CD14-positive monocyte (primary cell): ENCODE measurements at regions not wholly inside any gene's neighbourhood (a gene's known extent, or its start where the extent isn't known, plus 50 kb on each side); places are given as distances from the start of the nearest gene placed in this dataset.

ENCODE experiments used
- DNase-seq, 3 donors: peaks; one replicate each; pipeline ENCODE4 v3.0.0-alpha.2; 2011 to 2022
- H2AFZ ChIP-seq: 2 replicates; pipeline ENCODE4 v1.6.0; 2012; ENCODE audit warnings: mild to moderate bottlenecking, low read depth, low read length, inconsistent platforms; ENCODE audit not compliant: insufficient read depth, poor library complexity, severe bottlenecking
- H3K27ac ChIP-seq, 2 donors: 1 replicate in 1 of 2; 2 replicates in 1 of 2; pipeline ENCODE4 v1.5.1; 2012 to 2013; ENCODE audit warnings: low read length in 2 of 2, control low read depth in 1 of 2, inconsistent platforms in 1 of 2, low read depth in 1 of 2, mild to moderate bottlenecking in 1 of 2
- H3K27me3 ChIP-seq, 2 donors: one replicate each; pipeline versions ENCODE4 v1.6.0 to v1.6.1; 2011 to 2013; ENCODE audit warnings: low read length in 2 of 2; ENCODE audit not compliant: control insufficient read depth in 2 of 2, insufficient read depth in 2 of 2
- H3K36me3 ChIP-seq, 2 donors: replicated peaks in 1 of 2; 1 replicate in 1 of 2; 2 replicates in 1 of 2; pipeline versions ENCODE4 v1.5.1 to v1.6.1; 2012 to 2013; ENCODE audit warnings: low read length in 2 of 2, control low read depth in 1 of 2, inconsistent platforms in 1 of 2, mild to moderate bottlenecking in 1 of 2; ENCODE audit not compliant: insufficient read depth in 2 of 2, control insufficient read depth in 1 of 2
- H3K4me1 ChIP-seq, 2 donors: 1 replicate in 1 of 2; 2 replicates in 1 of 2; pipeline versions ENCODE4 v1.5.1 to v1.6.1; 2012 to 2013; ENCODE audit warnings: low read length in 2 of 2, control low read depth in 1 of 2, inconsistent platforms in 1 of 2, mild to moderate bottlenecking in 1 of 2, moderate library complexity in 1 of 2; ENCODE audit not compliant: insufficient read depth in 2 of 2, control insufficient read depth in 1 of 2
- H3K4me2 ChIP-seq: replicated peaks from 2 replicates; pipeline ENCODE3; 2012; ENCODE audit warnings: low read length, moderate library complexity, mild to moderate bottlenecking; ENCODE audit not compliant: poor library complexity, severe bottlenecking; ENCODE audit errors: extremely low read depth
- H3K4me3 ChIP-seq, 3 experiments: fragments of 200-600 bp in 1 of 3; sonication (generic) in 1 of 3; replicated peaks in 1 of 3; 1 replicate in 2 of 3; 2 replicates in 1 of 3; pipeline ENCODE4 v1.5.1; 2011 to 2013; ENCODE audit warnings: low read length in 3 of 3, mild to moderate bottlenecking in 3 of 3, control low read depth in 2 of 3, low read depth in 2 of 3, inconsistent platforms in 1 of 3, moderate library complexity in 1 of 3
- H3K79me2 ChIP-seq: 2 replicates; pipeline ENCODE4 v1.6.0; 2012; ENCODE audit warnings: mild to moderate bottlenecking, control low read depth, inconsistent platforms, low read length, moderate library complexity; ENCODE audit not compliant: insufficient read depth
- H3K9ac ChIP-seq: 2 replicates; pipeline ENCODE4 v1.6.0; 2017; ENCODE audit warnings: low read length, mild to moderate bottlenecking; ENCODE audit not compliant: insufficient read depth, poor library complexity, severe bottlenecking
- H3K9me3 ChIP-seq, 2 donors: replicated peaks in 1 of 2; 1 replicate in 1 of 2; 2 replicates in 1 of 2; pipeline versions ENCODE4 v1.5.1 to v1.6.1; 2012 to 2013; ENCODE audit warnings: low read length in 2 of 2, control low read depth in 1 of 2; ENCODE audit not compliant: control insufficient read depth in 1 of 2, insufficient read depth in 1 of 2
- H4K20me1 ChIP-seq: 2 replicates; pipeline ENCODE4 v1.6.0; 2012; ENCODE audit warnings: mild to moderate bottlenecking, low read length, control low read depth, moderate library complexity; ENCODE audit not compliant: insufficient read depth
- H3K27ac Mint-ChIP-seq, 7 donors: one replicate each; pipeline ENCODE4 v1.8.0; 2020; ENCODE audit warnings: mild to moderate bottlenecking in 7 of 7, mixed read lengths in 7 of 7, moderate library complexity in 6 of 7, inconsistent platforms in 2 of 7
- H3K27me3 Mint-ChIP-seq, 3 donors: one replicate each; pipeline ENCODE4 v1.8.0; 2021 to 2022; ENCODE audit warnings: low read depth in 3 of 3, mild to moderate bottlenecking in 3 of 3, mixed read lengths in 3 of 3, moderate library complexity in 3 of 3, inconsistent platforms in 1 of 3
- H3K36me3 Mint-ChIP-seq, 2 donors: one replicate each; pipeline ENCODE4 v1.8.0; 2020; ENCODE audit warnings: mixed read lengths in 2 of 2, inconsistent platforms in 1 of 2, mild to moderate bottlenecking in 1 of 2
- H3K4me1 Mint-ChIP-seq: one replicate; pipeline ENCODE4 v1.8.0; 2020; ENCODE audit warnings: mild to moderate bottlenecking, mixed read lengths
- H3K4me3 Mint-ChIP-seq, 2 donors: one replicate each; pipeline ENCODE4 v1.8.0; 2020; ENCODE audit warnings: mild to moderate bottlenecking in 2 of 2, mixed read lengths in 2 of 2, moderate library complexity in 1 of 2
- H3K9me3 Mint-ChIP-seq, 7 donors: one replicate each; pipeline ENCODE4 v1.8.0; 2020 to 2022; ENCODE audit warnings: mixed read lengths in 7 of 7, mild to moderate bottlenecking in 6 of 7, moderate library complexity in 6 of 7, inconsistent platforms in 2 of 7
- WGBS: methylation state at CpG from one replicate; pipeline ENCODE4 v1.1.5; 2013; ENCODE audit warnings: missing lambda C conversion rate; ENCODE audit not compliant: insufficient coverage; 5-methylcytosine and 5-hydroxymethylcytosine counted together
- intact Hi-C, 2 donors: fragments of 100-400 bp; cut with micrococcal nuclease; formaldehyde crosslinking; loops; one replicate each; pipeline versions ENCODE4 v1.15.0 to v1.15.1; 2023
- TF ChIP-seq, protein P1 (sequence below): fragments of 200-600 bp; IDR thresholded peaks from one replicate; pipeline ENCODE4 v1.8.0; 2022; ENCODE audit warnings: antibody characterized with exemption, mild to moderate bottlenecking

DNA sequence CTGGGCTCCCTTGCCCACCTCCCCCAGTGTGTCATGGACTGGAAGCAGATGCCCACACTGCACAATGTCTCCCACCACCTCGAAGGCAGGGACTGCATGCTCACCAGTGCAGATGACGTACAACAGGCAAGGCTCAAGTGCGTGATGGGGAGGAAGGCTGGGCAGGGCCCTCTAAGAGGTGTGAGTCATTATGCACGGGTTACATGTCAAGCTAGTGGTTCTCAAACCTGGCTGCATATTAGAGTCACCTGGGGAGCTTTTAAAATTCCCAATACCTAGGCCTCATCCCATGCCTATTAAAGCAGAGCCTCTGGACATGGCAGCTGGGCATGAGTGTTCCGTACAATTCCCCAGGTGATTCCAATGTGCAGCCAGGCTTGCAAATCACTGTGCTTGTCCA, 137.9 kb upstream of the NGF start:
- intact Hi-C loops: no loop called here
- TF ChIP-seq, protein P1, sequence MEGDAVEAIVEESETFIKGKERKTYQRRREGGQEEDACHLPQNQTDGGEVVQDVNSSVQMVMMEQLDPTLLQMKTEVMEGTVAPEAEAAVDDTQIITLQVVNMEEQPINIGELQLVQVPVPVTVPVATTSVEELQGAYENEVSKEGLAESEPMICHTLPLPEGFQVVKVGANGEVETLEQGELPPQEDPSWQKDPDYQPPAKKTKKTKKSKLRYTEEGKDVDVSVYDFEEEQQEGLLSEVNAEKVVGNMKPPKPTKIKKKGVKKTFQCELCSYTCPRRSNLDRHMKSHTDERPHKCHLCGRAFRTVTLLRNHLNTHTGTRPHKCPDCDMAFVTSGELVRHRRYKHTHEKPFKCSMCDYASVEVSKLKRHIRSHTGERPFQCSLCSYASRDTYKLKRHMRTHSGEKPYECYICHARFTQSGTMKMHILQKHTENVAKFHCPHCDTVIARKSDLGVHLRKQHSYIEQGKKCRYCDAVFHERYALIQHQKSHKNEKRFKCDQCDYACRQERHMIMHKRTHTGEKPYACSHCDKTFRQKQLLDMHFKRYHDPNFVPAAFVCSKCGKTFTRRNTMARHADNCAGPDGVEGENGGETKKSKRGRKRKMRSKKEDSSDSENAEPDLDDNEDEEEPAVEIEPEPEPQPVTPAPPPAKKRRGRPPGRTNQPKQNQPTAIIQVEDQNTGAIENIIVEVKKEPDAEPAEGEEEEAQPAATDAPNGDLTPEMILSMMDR: no peak
- Histone ChIP-seq H3K4me2 (no peak overlapping the region), H3K27me3 (no peaks in the 10 kb centered on the region), H3K9me3 (no peaks in the 10 kb centered on the region), H3K27ac (no peak overlapping the region), H3K79me2 (no peaks in the 10 kb centered on the region), H2AFZ (no peak overlapping the region), H3K4me1 (no peaks in the 10 kb centered on the region), H3K36me3 (no peaks in the 10 kb centered on the region), H3K4me3 (no peak overlapping the region), H4K20me1 (no peaks in the 10 kb centered on the region), H3K9ac (no peak overlapping the region)
- H3K36me3 Mint-ChIP-seq: no peaks in the 10 kb centered on the region
- H3K4me1 Mint-ChIP-seq: no peaks in the 10 kb centered on the region
- peaks cover 0 to 5% (median 0%) of the 10 kb centered on the region in 3 donors for H3K27me3 Mint-ChIP-seq
- H3K9me3 Mint-ChIP-seq: peaks cover 0 to 7% (median 4%) of the 10 kb centered on the region in 7 donors
- DNase-seq: no peak
- no peak overlapping the region for H3K4me3 Mint-ChIP-seq
- no peak overlapping the region for H3K27ac Mint-ChIP-seq
- WGBS: 98% methylated on average over 4 of the region's 5 CpGs

DNA sequence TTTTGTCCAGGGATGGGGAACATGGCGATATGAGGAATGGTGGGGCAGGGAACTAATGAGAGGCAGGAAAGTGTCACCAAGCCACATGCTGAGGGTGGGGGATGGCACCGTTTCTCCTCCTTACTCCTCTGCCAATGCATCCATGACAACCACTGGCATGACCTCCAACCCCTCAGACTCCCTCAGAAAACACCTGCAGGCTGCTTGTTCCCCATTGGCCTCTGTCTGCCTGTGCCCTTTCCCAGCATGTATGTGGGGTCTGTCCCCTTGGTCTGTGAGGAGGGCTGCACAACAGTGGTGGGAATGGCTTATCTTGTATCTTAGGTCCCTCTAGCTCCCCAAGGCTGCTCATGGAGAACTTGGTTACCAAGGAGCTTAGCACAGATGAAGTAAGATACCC, 137.2 kb upstream of the NGF start:
- TF ChIP-seq, protein P1: no peak

More for the DNA sequence above, 137.2 kb upstream of the NGF start:
- Mint-ChIP-seq H3K9me3 (peaks cover 0 to 7% (median 4%) of the 10 kb centered on the region in 7 donors), H3K36me3 (no peaks in the 10 kb centered on the region), H3K4me1 (peaks cover 4% of the 10 kb centered on the region), H3K27me3 (peaks cover 0 to 5% (median 0%) of the 10 kb centered on the region in 3 donors), H3K4me3 (no peak overlapping the region), H3K27ac (no peak overlapping the region)
- no peak overlapping the region for H3K4me3 ChIP-seq
- no peak overlapping the region for H3K9ac ChIP-seq
- intact Hi-C loops: no loop called here
- H3K9me3 ChIP-seq: no peaks in the 10 kb centered on the region
- H3K79me2 ChIP-seq: no peaks in the 10 kb centered on the region
- H3K27me3 ChIP-seq: no peaks in the 10 kb centered on the region
- H3K4me1 ChIP-seq: peaks cover 2% of the 10 kb centered on the region in 2 donors
- WGBS: no CpG with 5 or more reads among the region's 2 CpGs
- no peak overlapping the region for H3K4me2 ChIP-seq
- no peaks in the 10 kb centered on the region for H4K20me1 ChIP-seq
- no peaks in the 10 kb centered on the region for H3K36me3 ChIP-seq
- no peak overlapping the region for H3K27ac ChIP-seq
- no peak overlapping the region for H2AFZ ChIP-seq
- no peak for DNase-seq
